ENCODE measurements at regions not wholly inside any gene's neighbourhood (a gene's known extent, or its start where the extent isn't known, plus 50 kb on each side); places are given as distances from the start of the nearest gene placed in this dataset.

GRCh38 chr14:50037240-50037639 is 79.1 kb downstream of the VCPKMT start:
- TF ChIP-seq CTCF (IDR thresholded peaks at IDR 0.05) (no peak), ZFX (IDR thresholded peaks at IDR 0.05; ENCODE audit: borderline replicate concordance) (no peak)

Data from 22Rv1 (cell line).